ENCODE measurements at regions not wholly inside any gene's neighbourhood (a gene's known extent, or its start where the extent isn't known, plus 50 kb on each side); places are given as distances from the start of the nearest gene placed in this dataset.

DNA sequence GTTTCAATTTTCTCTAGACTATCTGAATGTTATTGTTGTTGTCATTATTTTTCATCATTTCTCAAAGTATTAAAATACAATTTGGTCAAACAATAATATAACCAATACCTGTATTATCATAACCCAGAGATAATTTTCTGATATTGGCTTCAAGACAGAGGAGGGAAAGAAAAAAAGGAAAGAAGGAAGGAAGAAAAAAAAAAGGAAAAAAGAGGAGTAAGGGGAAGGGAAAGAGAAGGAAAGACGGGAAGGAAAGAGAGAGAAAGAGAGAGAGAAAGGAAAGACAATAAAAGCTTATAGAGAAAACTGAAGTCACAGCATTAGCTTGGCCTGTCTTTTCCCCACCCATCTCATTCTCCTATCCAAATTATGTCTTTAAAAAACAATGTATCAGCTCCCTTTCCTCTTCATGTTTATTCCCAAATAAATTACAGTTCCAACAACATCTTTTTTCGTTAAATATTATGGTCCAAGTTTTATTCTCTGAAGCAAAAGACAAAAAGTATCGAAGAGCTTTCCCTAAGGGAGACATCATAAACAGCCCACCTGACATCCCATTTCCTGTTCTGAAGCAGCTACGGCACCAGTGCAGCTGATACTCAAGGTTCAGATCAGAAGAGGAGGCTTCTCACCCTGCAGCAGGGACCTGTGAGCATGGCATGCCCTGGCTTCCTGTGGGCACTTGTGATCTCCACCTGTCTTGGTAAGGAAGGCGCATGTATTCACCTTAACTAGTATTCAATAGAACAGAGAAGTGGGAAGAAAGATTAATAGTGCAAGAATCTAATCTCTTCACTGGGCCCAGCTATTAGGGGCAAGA lies 308.3 kb downstream of the DAD1 start:
- DNase-seq, result no peak
- Histone ChIP-seq H3K36me3 (no peaks in the 10 kb centered on the region), H3K4me1 (peaks cover 5 to 28% (median 18%) of the 10 kb centered on the region in 6 donors), H3K9me3 (no peaks in the 10 kb centered on the region), H3K27me3 (replicated peaks in 1 of 7) (peaks cover 0 to 6% (median 0%) of the 10 kb centered on the region in 7 donors), H3K4me3 (no peak overlapping the region), H3K27ac (no peak overlapping the region)
- 57 to 66% (median 61%) methylated on average over 5 of the region's 5 CpGs for WGBS, 5 donors
- TF ChIP-seq, protein P1, sequence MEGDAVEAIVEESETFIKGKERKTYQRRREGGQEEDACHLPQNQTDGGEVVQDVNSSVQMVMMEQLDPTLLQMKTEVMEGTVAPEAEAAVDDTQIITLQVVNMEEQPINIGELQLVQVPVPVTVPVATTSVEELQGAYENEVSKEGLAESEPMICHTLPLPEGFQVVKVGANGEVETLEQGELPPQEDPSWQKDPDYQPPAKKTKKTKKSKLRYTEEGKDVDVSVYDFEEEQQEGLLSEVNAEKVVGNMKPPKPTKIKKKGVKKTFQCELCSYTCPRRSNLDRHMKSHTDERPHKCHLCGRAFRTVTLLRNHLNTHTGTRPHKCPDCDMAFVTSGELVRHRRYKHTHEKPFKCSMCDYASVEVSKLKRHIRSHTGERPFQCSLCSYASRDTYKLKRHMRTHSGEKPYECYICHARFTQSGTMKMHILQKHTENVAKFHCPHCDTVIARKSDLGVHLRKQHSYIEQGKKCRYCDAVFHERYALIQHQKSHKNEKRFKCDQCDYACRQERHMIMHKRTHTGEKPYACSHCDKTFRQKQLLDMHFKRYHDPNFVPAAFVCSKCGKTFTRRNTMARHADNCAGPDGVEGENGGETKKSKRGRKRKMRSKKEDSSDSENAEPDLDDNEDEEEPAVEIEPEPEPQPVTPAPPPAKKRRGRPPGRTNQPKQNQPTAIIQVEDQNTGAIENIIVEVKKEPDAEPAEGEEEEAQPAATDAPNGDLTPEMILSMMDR (IDR thresholded peaks at IDR 0.05 in 8 of 11, conservative IDR thresholded peaks at IDR 0.05 in 3 of 11), result no peak
- TF ChIP-seq POLR2AphosphoS5 (IDR thresholded peaks at IDR 0.05), result no peak
- no peak for TF ChIP-seq POLR2A (IDR thresholded peaks at IDR 0.05)
- intact Hi-C loops (cut with DNase I; ENCODE audit: low total_unique reads), result no loop called here

DNA sequence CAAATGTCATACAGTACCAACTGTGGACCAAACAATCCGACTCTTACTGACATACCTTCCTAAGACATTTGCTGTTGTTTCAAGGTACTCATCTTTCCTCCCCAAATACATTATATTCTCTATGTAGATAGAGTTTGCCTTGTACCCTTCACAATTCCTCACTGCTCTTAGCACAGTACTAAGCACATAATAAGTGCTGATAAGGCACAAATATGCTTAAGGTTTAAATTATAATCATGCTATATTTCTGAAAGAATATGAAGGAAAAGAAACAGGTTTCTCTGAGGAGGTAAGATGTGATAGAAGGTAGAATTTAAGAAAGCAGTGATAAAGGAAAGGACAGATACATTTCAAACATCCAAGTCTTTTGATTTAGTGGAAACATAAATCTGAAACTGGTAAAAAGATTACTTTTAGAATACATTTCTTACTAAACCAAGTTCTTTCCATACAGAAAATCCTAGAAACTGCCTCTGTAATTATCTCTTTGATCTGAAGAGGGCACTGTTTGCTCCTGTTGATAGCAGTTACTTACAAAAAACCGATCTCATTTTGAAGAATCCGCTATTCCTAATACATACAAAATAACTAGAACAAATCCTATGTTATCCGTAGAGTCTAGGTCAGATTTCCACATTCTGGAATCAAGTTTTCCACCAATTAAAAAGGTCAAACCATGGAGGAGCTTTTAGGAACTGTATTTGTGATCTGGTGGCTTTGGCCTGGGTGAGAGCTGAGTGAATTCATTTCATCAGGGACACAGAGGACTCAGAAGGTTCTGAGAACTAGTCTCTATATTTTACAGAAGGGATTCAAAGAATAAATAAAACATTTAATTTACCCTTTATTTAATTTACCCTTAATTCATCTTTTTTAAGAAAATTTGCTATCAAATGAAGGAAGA lies 311.9 kb downstream of the DAD1 start:
- Histone ChIP-seq H3K27ac (no peak overlapping the region), H3K36me3 (no peaks in the 10 kb centered on the region), H3K9me3 (no peaks in the 10 kb centered on the region), H3K4me3 (no peak overlapping the region), H3K4me1 (peaks cover 5 to 17% (median 14%) of the 10 kb centered on the region in 6 donors), H3K27me3 (replicated peaks in 1 of 7) (peaks cover 0 to 11% (median 0%) of the 10 kb centered on the region in 7 donors)
- WGBS, 5 donors, result 46 to 61% (median 60%) methylated on average over 4 of the region's 4 CpGs
- no peak for DNase-seq
- intact Hi-C loops (cut with DNase I; ENCODE audit: low total_unique reads), result no loop called here
- no peak for TF ChIP-seq POLR2AphosphoS5 (IDR thresholded peaks at IDR 0.05)
- TF ChIP-seq, protein P1 (IDR thresholded peaks at IDR 0.05 in 8 of 11, conservative IDR thresholded peaks at IDR 0.05 in 3 of 11), result peak in 6 of 11 experiments; percentile 33 to 53 (median 48)

DNA sequence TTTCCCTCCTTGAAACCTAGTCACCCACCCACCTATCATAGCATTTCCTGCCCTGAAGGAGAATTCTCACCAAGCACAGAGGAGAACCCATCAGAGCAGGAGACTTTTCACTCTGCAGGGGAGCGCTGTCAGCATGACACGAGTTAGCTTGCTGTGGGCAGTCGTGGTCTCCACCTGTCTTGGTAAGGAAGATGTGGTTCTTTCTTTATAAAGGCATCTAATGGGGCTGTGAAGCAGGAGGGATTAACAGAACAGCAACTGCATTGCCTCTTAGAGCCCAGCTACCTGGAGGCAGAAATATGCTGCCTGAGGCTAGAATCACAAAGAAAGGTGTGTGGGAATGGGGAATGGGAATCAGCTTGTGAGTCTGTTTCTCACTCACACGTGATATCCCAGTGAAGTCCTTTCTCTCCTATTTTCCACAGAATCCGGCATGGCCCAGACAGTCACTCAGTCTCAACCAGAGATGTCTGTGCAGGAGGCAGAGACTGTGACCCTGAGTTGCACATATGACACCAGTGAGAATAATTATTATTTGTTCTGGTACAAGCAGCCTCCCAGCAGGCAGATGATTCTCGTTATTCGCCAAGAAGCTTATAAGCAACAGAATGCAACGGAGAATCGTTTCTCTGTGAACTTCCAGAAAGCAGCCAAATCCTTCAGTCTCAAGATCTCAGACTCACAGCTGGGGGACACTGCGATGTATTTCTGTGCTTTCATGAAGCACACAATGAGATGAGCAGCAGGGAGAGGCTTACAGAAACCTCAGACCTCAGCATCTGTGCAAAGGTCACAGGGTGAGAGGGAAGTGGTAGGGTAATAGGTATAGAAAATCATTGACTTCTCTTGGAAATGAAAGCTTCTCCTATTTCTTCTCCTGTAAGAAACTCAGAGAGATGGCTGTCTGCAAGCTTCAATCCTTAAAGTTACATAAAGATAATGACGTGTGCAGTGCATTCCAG lies 316.9 kb downstream of the DAD1 start:
- 75 to 80% (median 79%) methylated on average over 11 of the region's 11 CpGs for WGBS, 5 donors
- intact Hi-C loops (cut with DNase I; ENCODE audit: low total_unique reads), result no loop called here
- H3K9me3 ChIP-seq, result no peaks in the 10 kb centered on the region

More for the DNA sequence above, 316.9 kb downstream of the DAD1 start:
- no peak overlapping the region for H3K4me3 ChIP-seq
- TF ChIP-seq POLR2AphosphoS5 (IDR thresholded peaks at IDR 0.05), result no peak
- no peak for TF ChIP-seq POLR2A (IDR thresholded peaks at IDR 0.05)
- TF ChIP-seq, protein P1 (IDR thresholded peaks at IDR 0.05 in 8 of 11, conservative IDR thresholded peaks at IDR 0.05 in 3 of 11), result no peak
- no peaks in the 10 kb centered on the region for H3K4me1 ChIP-seq
- H3K27me3 ChIP-seq (replicated peaks in 1 of 7), result peaks cover 0 to 18% (median 0%) of the 10 kb centered on the region in 7 donors
- no peaks in the 10 kb centered on the region for H3K36me3 ChIP-seq
- no peak overlapping the region for H3K27ac ChIP-seq
- DNase-seq, result no peak
